Esophagus squamous epithelium (tissue), 5 donors: ENCODE measurements at regions not wholly inside any gene's neighbourhood (a gene's known extent, or its start where the extent isn't known, plus 50 kb on each side); places are given as distances from the start of the nearest gene placed in this dataset.

ENCODE experiments used
- DNase-seq: peaks from one replicate; lab custom pipeline; 2025; lab: John Stamatoyannopoulos, UW
- H3K27ac ChIP-seq, 4 donors: fragments of 200-600 bp; sonication (generic); one replicate each; pipeline ENCODE4 v1.5.1; 2016 to 2019; ENCODE audit warnings: mild to moderate bottlenecking in 1 of 4
- H3K27me3 ChIP-seq, 4 donors: fragments of 200-600 bp; sonication (generic); 1 replicate in 3 of 4; 2 replicates in 1 of 4; pipeline versions ENCODE4 v1.5.1 to v1.6.0; 2017 to 2021; ENCODE audit warnings: antibody characterized with exemption in 1 of 4
- H3K36me3 ChIP-seq, 3 donors: fragments of 200-600 bp; sonication (generic); one replicate each; pipeline ENCODE4 v1.5.1; 2016 to 2019
- H3K4me1 ChIP-seq, 3 donors: fragments of 200-600 bp; sonication (generic); one replicate each; pipeline ENCODE4 v1.5.1; 2017 to 2019
- H3K4me3 ChIP-seq, 4 donors: fragments of 200-600 bp; sonication (generic); 1 replicate in 3 of 4; 2 replicates in 1 of 4; pipeline ENCODE4 v1.5.1; 2016 to 2019; ENCODE audit warnings: mild to moderate bottlenecking in 2 of 4, moderate library complexity in 1 of 4
- H3K9me3 ChIP-seq, 3 donors: fragments of 200-600 bp; sonication (generic); one replicate each; pipeline ENCODE4 v1.5.1; 2016 to 2019
- CTCF ChIP-seq, 6 experiments: fragments of 450-650 bp in 4 of 6; fragments of 200-600 bp in 2 of 6; sonication (generic) in 2 of 6; IDR thresholded peaks; one replicate each; pipeline ENCODE4 v1.5.1; 2016 to 2019; ENCODE audit warnings: antibody characterized with exemption in 6 of 6, mild to moderate bottlenecking in 4 of 6, moderate library complexity in 4 of 6
- POLR2A ChIP-seq, 4 donors: fragments of 450-650 bp; IDR thresholded peaks; one replicate each; pipeline ENCODE4 v1.6.1; 2017; ENCODE audit warnings: antibody characterized with exemption in 4 of 4, mild to moderate bottlenecking in 4 of 4, moderate library complexity in 3 of 4
- WGBS, 2 donors: methylation state at CpG; one replicate each; pipeline ENCODE4 v1.1.5; 2018; 5-methylcytosine and 5-hydroxymethylcytosine counted together
- intact Hi-C: fragments of 100-400 bp; cut with DNase I; formaldehyde crosslinking; loops from one replicate; pipeline ENCODE4 v1.15.0; 2022
- donor health status: DM: yes; HTN: yes; CAD: no.

- no peaks in the 10 kb centered on the region for H3K27me3 ChIP-seq
- peaks cover 0 to 35% (median 28%) of the 10 kb centered on the region in 3 donors for H3K4me1 ChIP-seq
- H3K27ac ChIP-seq: peak overlapping the region in 1 of 4 donors; percentile 19
- H3K4me3 ChIP-seq: no peak overlapping the region
- DNase-seq: no peak
- no peaks in the 10 kb centered on the region for H3K36me3 ChIP-seq
- H3K9me3 ChIP-seq: no peaks in the 10 kb centered on the region
- TF ChIP-seq POLR2A (IDR thresholded peaks at IDR 0.05): no peak
- TF ChIP-seq CTCF (IDR thresholded peaks at IDR 0.05): no peak
- 67 to 74% methylated on average over 4 of the region's 4 CpGs for WGBS, 2 donors
- intact Hi-C loops: no loop called here
These were observed 75.3 kb downstream of the UTRN start for GRCh38 chr6:144360401-144360800.

DNA sequence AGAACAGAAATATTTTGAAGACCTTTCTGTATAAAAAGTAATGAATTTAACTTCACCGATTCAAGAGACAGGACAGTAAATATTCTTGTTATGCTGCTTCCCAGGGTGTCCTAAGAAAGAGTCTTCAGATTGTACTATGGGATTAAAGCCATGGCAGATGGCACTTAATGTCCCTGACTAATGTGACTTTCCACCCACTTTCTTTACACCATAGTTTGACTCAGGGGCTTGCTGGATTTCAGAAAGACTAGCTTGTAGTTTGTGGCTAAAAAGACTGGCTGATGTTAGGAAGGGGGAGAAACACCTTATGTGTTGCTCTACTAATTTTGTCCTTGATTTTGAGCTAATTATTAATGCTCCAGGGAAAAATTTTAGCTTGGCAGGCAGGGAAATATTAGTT is 75.9 kb downstream of the UTRN start:
- intact Hi-C loops: no loop called here
- TF ChIP-seq POLR2A (IDR thresholded peaks at IDR 0.05): no peak
- TF ChIP-seq CTCF (IDR thresholded peaks at IDR 0.05): no peak
- H3K27ac ChIP-seq: peak overlapping the region in 3 of 4 donors; percentile 8 to 45 (median 17)

DNA sequence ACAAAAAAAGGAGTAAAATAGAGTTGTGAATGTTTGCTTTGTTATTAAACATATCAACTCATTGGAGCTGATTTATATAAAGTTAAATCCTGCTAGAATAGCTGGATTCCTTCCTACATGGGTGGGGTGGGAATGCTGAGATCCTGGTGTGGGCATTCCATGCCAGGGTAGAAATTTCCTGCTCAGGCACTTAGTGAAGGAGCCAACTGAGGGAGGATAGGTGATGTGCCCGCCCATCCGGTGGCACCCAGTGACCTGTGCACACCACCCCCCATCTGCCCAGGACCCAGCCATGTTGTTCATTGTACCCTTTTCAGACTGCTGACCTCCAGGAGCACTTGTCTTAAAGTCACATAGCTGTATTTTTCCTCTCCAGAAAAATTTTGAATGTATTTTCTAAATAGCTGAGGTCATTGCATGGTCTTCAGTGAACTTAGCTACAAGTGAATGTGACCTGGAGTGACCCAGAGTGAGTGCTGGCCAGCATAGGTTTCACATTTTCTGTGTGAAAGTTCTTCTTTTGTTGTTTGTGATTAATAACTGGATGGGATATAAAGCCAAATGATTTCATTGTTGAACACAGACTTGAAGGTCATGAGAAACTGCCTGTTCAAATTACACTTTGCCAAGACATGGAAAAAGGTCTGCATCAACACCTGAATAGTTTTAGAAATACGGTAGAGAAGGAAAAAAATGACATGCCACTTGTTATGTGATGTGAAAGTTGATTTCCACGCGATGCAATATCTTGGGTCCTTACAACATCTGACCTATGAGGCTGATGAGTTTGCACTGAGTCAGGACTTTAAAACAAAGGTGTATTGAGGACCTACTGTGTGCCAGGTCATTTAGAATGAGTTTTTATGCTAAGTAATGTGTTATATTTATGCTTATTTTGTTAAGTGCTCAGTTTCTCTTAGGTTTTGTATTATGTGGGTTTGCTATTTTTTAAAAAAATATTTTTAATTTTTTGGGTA is 77.2 kb downstream of the UTRN start:
- Histone ChIP-seq H3K27ac (peak overlapping the region in 3 of 4 donors; percentile 8 to 56 (median 45)), H3K4me1 (peaks cover 0 to 35% (median 33%) of the 10 kb centered on the region in 3 donors), H3K27me3 (no peaks in the 10 kb centered on the region), H3K9me3 (no peaks in the 10 kb centered on the region), H3K36me3 (no peaks in the 10 kb centered on the region), H3K4me3 (no peak overlapping the region)
- intact Hi-C loops: no loop called here
- 55 to 63% methylated on average over 5 of the region's 5 CpGs for WGBS, 2 donors
- TF ChIP-seq POLR2A (IDR thresholded peaks at IDR 0.05): no peak
- TF ChIP-seq CTCF (IDR thresholded peaks at IDR 0.05): no peak
- DNase-seq: no peak

More for the DNA sequence above, 75.9 kb downstream of the UTRN start:
- Histone ChIP-seq H3K4me1 (peaks cover 0 to 35% (median 33%) of the 10 kb centered on the region in 3 donors), H3K4me3 (no peak overlapping the region), H3K9me3 (no peaks in the 10 kb centered on the region), H3K27me3 (no peaks in the 10 kb centered on the region), H3K36me3 (no peaks in the 10 kb centered on the region)
- no peak for DNase-seq
- 58 to 75% methylated on average over 1 of the region's 1 CpG for WGBS, 2 donors

DNA sequence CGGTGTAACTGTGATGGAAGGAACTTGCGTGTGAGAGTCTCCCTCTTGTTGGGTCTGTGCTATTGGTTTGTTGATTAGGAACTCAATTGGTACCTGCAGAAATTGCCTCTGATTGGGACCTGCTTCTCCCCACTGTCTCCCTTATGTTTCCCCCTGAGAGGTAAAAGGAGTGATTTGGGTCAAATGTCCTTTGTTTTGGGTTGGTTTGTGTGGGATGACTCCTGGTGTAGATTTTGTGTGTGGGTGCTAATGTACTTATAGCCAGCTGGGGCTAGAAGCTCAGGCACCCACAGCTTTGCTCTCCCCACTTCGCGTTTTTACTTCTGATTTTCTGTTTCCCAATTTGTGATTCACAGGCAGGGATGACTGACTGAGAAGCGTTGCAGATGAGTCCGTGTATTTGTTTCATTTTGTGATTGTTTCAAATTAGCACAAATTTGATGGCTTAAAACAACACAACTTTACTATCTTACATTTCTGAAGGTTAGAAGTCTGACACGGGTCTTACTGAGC is 79.1 kb downstream of the UTRN start:
- Histone ChIP-seq H3K36me3 (no peaks in the 10 kb centered on the region), H3K27me3 (no peaks in the 10 kb centered on the region), H3K9me3 (no peaks in the 10 kb centered on the region), H3K27ac (peak overlapping the region in 1 of 4 donors; percentile 19), H3K4me3 (no peak overlapping the region), H3K4me1 (peaks cover 0 to 35% (median 33%) of the 10 kb centered on the region in 3 donors)
- no peak for TF ChIP-seq CTCF (IDR thresholded peaks at IDR 0.05)
- TF ChIP-seq POLR2A (IDR thresholded peaks at IDR 0.05): no peak
- DNase-seq: no peak
- WGBS, 2 donors: 82 to 95% methylated on average over 7 of the region's 7 CpGs
- intact Hi-C loops: no loop called here

GRCh38 chr6:144364782-144365181 is 79.6 kb downstream of the UTRN start:
- intact Hi-C loops: no loop called here
- H3K36me3 ChIP-seq: no peaks in the 10 kb centered on the region
- H3K27ac ChIP-seq: peak overlapping the region in 2 of 4 donors; percentile 19 to 47
- 75 to 91% methylated on average over 3 of the region's 3 CpGs for WGBS, 2 donors
- DNase-seq: no peak
- H3K4me3 ChIP-seq: no peak overlapping the region
- H3K4me1 ChIP-seq: peaks cover 0 to 35% (median 33%) of the 10 kb centered on the region in 3 donors
- no peaks in the 10 kb centered on the region for H3K27me3 ChIP-seq
- TF ChIP-seq CTCF (IDR thresholded peaks at IDR 0.05) (no peak), POLR2A (IDR thresholded peaks at IDR 0.05) (no peak)
- H3K9me3 ChIP-seq: no peaks in the 10 kb centered on the region
